Activated CD4-positive, alpha-beta T cell treated with anti-CD3 and anti-CD28 coated beads for 24 hours (primary cell): ENCODE measurements at regions not wholly inside any gene's neighbourhood (a gene's known extent, or its start where the extent isn't known, plus 50 kb on each side); places are given as distances from the start of the nearest gene placed in this dataset.

Source experiments
- DNase-seq, 2 donors: peaks; one replicate each; pipeline ENCODE4 v3.0.0-alpha.2; 2020; ENCODE audit warnings: low read depth in 2 of 2

DNA sequence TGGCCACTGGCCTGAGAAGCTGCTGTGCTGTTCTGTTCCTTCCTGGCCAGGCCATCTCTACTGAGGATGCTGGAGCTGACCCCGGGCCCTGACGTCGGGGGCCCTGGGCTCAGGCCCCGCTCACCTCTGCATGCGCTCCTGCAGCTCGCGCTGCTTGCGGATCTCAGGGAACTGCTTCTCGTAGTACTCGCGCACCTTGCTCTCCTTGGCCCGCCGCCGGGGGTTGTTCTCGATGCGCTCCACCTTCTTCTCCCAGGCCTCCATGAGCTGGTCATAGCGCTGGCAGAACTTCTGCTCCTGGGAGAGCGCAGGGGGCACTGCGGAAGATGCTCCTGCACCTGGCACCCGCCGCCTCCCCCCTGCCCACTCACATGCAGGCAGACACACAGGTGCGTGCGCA is 135.6 kb downstream of the RFLNA start:
- no peak for DNase-seq

DNA sequence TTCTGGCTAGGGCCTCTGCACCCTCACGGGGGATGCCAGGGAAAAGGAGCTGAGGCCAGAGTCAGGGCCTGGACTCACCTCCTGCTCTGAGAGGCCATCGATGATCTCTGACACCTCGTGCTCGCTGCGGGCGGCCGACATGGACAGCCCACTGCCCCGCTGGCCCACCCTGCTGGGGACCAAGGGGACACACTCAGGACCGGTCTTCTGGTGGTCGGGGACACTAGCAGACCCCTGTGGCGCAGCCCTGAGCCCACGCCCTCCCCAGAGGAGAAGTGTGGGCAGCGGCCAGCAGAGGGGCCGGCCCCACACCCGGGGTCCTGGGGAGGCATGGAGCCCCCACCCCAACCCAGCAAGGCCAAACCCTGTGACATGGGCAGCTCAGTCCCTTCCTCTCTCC is 134.6 kb downstream of the RFLNA start:
- DNase-seq = no peak

DNA sequence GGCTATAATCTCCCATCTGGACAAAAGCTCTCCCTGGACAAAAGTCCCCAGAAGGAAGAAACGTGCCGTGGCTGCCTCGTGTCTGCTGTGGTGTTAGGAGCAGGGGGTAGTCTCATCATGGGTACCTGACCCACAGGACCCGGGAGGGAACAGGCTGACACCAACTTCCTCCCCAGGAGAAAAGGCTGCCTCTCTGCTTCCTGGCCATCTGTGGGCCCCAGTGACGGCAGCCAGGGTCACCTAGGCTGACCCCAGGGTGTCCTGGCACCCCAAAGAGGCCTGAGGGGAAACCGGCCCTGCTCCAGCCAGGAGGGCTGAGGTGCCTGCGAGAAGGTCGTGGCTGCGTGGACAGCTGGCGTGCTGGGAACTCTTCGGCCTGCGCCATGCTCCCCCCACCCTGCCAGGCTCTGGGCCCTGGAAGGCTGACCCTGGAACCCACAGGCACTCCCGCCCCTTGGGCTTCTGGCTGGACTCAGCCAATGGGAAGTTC is 133.9 kb downstream of the RFLNA start:
- DNase-seq = no peak

DNA sequence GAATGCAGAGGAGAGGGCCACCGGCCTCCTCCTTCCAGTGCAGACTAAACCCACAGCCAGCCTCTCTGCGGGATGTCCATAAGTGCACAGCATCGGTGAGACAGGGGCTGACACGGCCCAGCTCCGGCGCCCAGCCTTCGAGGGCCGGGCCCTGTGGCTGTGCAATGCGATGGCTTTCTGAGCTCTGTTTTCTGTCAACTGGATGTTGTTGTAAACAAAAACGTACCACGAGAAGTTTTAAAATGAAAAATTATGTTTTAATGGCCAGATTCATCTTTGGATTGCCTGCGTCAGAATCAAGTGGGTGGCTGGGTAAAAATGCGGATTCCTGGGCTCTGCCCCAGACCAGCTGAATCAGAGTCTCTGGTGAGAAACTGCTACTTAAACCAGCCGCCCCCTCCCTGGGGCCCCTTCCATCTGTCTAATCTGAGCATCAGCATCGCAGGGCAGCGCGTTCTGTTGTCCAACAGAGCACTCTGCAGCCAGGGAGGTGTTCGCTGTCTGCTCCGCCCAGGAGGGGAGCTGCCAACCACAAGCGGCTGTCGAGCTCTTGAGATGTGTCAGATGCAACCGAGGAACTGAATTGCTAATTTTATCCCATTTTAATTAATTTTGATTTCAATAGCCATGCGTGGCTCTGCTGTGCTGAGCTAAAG is 133.4 kb downstream of the RFLNA start:
- no peak for DNase-seq

DNA sequence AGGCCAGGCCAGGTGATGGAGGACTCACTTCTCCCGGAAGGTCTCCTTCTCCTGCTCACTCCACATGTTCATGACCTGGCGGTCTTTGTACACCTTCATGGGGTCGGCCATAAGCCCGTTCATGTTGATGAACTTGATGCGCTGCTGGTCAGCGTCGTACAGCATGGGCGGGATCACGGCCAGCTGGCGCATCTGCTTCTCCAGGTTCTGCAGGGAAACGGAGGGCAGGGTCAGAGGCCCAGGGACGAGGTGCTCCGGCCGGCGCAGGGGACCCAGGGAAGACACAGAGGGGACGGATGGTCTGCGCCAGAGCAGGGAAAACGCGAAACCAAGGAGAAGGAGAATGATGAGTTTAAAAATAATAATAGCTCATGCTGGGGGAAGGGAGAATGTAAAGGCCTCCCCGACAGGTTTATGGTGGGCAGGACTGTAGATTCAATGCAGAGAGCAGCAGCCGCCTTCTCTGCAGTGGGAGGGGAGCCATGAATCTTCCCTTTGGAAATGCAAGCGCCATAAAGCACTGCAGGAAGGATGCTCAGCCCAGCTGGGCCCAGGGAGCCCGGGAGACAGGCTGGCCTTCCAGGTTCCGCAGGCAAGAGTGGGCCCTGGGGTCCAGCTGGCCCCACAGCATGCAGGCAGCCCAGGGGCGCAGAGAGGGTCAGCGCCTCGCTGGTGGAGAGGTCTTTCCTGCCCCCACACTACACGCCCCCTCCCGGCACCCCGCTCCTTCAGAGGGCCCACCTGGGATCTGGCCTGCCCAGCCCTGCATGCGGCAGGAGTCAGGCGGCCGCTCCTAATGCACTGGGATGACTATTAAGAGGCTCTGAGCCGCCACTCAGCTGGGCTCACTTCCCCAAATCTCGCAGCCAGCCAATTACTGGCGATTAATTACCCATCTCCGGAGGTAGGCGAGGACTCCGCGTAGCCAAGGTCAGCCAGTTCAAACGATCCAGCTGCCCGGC is 132.0 kb downstream of the RFLNA start:
- DNase-seq = no peak

DNA sequence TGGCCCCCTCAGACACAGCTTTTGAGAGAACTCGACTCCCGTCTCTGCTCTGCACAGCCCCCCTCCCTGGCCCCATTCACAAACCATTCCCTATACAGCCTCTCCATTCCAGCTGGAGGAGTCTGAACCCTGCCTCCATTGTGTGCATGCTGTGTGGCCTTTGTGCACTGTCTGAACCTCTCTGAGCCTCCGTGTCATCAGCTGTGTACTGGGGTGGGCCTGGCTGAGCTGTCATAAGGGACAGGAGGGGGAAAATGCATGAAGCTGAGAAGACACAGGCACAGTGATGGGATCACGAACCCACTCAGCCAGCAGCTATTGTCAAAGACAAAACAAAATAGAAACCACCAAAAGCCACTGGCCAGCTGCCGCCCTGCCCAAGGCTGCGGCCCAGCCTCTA is 130.8 kb downstream of the RFLNA start:
- DNase-seq = no peak

DNA sequence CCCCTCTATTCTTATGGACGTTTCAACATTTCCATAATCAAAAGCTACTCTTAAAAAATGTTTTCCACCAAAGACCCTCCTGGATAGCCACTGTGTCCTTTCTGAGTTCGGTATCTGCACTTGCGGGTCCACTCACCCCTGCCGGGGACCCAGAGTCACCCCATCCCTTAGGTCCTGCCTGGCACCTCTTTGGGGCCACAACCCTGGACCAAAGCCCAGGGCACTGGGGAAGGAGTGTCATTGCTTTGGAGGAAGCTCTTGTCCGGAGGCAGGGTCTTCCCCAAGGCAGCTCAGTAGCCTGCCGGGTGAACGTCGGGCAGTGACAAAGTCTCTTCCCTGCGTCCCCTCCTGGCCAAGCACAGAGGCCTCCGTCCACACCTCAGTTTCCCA is 129.6 kb downstream of the RFLNA start:
- no peak for DNase-seq

DNA sequence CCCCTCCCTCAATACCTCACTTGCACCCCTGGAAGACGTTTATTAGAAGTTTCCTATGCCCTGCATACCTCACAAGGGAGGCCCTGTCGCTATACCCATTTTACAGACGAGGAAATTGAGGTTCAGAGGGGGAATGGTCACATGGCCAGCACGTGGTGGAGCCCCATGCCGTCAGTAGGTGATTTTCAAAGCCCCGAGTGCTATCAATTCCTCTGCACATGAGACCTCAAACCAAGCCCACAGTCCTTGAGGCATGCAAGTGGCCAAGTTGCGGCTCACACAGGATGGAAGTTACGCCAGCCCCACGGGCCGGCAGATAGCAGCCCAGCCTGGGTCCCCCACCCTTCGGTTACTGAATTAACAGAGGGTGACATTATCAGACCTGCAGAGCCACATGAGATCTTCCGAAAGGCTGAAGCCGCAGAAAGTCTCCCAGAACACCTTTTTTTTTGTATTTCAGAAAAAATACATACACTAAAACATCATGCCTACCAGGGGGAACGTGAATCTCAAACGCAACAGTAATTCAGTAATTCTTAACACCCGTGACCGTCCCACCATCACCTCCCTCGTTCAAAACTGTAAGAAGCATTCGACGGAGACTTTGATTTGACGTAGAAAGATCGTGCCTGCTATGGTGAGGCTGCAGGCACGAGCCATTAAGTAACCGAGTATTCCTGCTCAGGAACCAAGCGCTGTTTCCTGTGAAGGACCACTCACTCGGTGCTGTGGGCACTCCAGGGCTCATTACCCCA is 129.0 kb downstream of the RFLNA start:
- DNase-seq = no peak

DNA sequence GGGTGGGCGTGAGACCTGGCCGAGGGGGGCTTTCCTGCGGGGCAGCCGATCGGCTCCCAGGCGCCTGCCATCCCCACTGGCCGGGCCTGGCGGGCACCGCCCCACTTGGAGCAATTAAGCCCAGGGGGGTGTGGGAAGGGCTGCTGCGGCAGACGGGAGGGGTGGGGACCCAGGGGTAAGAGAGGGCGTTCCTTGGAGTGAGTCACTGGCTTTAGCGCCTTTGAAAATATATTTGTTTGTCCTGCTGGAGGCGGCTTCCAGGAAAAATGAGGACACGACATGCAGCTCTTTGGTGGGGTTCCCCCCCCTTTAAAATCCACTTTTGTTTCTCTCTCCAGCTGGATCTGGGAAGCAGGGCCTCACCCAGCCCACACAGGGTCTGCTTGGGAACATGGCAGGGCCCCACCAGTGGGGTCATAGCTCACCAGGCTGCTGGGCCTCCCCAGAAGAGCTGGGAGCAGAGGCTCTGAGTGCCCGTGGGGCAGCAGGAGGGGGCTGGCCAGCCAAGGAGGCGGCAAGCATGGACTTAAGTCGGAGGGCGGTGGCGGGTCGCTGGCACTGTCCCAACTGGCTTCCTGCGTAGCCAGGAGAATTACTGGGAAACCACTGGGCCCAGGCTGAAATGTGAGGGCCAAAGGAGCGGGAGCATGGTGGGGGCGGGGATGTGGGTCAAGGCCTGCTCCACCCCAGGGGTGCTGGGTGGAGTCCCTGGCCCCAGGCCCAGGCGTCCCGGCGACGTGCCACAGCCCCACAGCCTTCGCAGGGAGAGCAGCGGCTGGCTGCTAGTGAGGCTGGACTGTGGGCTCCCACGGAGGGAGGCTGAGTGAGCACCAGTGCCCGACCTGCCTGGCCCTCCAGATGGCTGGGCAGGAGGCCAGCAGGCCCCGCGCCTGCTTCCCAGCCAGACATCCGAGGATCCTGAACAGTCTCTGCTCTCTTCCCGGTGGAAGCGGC is 128.0 kb downstream of the RFLNA start:
- no peak for DNase-seq

DNA sequence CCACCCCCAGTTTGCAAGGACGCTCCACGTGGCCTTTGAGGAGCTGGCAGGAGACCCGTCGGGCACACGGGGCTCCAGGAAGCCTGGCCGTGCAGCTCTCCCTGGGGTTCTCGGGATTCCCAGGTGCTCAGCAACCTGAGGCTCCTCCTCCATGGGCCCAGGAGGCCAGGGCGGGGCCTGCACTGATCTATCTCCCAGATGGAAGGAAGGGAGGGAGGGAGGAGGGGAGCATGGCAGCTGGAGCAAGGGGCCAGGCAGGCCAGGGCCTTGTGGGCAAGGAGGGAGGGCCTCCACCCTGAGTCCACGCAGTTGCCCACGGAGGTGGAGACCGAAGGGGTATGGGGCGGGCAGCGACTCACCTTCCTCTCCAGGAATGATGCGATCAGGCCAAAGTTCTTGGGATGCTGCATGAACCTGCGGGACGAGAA is 127.3 kb downstream of the RFLNA start:
- no peak for DNase-seq

DNA sequence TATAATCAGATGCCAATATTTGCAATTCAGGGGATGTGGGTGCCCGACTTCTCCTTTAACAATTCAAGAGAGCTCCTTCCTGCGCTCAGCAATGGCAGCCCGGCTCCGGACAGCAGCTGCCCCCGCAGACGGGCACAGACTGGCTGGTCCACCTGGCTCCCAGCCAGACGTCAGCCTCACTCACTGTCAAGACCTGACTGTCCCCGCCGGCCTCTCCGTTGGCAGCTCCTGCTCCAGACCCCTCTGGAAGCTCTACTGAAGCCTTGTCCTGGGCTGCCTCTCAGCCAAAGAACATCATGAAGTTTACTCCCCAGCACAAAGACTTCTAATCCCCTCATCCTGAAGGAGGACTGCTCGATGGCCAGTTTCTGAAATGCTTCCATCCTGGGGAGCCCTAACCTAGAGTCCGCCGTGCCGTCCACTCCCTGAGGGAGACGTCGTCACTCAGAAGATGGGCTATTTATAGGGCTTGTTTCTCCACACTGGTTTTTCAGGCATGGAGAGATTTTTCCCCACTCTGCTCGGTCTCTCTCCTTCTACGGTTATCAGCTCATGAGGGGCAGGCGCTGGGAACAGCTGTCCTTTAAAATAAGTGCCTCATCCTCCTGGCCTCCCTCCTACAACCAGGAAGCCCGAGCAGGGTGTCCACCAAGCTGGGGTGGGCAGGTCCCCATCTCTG is 126.2 kb downstream of the RFLNA start:
- no peak for DNase-seq

DNA sequence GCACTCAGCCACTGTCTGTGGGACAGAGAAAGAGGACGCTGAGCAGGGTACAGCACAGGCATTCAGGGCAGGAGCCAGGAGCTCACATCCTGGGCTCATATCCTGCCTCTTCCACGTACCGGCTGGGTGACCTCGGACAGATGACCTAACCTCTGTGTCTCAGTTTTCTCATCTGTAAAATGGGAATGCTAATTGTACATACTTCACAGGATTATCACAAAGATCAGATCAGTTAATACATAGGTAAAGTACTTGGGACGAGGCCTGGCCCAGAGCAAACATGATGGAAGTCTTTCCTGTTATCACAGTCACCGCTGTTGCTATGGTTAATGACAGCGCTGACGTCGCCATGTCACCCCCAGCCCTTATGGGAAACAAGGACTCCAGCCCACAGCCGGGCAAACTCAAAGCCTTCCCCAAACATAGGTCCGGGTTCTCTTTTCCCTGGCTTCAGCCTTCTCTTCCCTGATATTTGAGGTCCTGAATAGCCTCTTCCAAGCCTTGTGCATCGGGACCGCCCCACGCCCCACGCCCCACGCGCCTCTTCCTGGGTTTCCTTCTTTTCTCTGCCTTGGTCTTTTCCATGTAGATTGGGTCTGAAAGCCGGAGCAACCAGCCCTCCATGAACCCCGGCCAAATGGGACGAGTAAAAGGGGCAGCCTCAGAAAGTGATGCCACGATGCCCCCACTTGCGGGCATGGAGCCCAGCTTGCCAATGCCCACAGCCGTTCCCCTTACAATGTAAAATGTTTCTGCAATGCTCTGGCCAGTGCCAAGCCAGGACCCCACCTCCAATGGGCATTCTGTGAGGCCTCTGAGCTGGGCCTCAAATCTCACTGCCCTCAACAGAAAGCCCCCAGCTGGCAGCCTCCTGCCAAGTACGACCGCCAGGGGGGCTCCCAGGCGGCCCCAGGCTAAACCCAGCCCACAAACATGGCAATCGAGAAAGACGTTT is 125.4 kb downstream of the RFLNA start:
- no peak for DNase-seq

DNA sequence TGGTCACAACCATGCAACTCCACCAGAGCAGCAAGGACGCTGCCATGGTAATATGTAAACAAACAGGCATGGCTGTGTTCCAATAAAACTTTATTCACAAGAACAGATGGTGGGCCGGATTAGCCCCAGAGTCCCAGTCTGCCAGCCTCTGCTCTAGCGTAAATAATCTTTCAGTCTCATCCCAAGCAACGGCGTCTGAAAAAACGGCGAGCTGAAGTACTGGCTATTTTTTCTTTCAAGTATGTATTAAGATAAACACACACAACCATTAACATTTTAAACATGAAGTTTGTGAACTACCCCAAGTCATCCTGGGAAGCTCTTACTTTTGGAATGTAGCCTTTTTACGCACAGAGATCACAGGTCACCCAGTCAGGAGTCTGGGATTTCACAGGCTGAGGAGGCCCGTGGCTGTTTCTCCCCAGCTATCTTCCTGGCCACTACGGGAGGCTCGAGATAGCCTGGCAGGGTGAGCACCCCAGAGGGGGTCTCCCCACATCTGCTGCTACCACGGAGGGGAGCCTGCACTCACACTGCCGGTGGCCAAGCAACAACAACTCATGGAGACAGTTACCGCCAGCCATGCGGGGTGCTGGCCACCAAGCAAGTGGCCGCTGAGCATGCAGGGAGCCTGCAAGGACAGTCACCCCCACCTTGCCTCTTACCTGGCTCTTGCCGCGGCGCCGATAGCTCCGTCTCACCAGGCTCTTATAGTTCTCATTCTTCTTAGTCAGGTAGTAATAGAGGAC is 124.6 kb downstream of the RFLNA start:
- no peak for DNase-seq

DNA sequence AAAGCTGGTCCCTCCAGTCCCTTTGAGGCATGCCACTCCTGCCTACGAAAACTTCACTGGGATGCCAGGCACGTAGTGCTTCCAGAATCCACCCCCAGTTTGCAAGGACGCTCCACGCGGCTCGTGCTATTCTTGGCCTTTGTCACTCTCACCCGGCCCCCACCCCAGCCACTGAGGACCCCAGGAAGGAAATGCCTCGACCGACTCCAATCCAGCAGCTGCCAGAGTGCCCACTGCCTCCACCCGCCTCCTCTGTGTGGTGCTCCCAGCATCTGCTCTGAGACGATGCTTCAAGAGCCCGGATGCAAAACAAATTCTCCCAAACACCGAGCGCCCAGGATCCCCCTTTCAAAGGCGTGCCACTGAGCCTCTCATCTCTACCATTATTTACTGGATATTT is 123.9 kb downstream of the RFLNA start:
- no peak for DNase-seq

DNA sequence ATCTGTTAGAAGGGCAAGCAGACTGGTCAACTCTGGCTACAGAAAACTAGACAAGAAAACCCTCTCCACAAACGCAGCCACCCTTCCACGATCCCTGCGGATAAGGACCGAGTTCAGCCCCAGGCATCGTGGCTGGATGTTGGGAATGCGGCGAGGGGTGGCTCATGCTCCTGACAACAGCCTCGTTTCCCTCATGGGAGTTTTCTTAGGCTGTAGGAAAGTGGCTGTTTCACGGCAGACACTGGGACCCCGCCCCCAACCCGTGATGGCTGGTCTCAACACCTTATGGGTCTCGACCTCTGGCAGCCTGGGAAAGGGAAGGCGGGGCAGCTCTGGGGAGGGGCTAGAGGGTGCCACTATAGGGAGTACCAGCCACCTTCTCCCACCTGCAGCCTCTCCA is 123.3 kb downstream of the RFLNA start:
- DNase-seq = no peak

DNA sequence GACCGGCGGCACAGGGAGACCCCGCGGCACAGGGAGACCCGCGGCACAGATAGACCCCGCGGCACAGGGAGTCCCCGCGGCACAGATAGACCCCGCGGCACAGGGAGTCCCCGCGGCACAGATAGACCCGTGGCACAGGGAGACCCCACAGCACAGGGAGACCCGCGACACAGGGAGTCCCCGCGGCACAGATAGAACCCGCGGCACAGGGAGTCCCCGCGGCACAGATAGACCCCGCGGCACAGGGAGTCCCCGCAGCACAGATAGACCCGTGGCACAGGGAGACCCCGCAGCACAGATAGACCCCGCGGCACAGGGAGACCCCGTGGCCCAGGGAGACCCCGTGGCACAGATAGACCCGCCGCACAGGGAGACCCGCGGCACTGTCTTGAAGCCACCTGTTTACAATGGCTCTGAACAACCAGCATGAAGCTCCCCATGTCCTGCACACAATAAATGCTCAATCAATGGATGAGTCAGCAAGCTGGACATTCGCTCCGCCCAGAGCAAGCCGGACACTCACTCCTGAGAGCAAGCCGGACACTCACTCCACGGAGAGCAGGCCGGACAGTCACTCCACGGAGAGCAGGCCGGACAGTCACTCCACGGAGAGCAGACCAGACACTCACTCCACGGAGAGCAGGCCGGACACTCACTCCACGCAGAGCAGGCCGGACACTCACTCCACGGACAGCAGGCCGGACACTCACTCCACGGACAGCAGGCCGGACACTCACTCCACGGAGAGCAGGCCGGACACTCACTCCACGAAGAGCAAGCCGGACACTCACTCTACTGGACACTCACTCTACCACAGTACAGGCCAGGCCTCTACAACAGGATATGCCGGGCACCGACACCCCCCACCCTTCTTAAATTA is 121.9 kb downstream of the RFLNA start:
- DNase-seq = no peak

DNA sequence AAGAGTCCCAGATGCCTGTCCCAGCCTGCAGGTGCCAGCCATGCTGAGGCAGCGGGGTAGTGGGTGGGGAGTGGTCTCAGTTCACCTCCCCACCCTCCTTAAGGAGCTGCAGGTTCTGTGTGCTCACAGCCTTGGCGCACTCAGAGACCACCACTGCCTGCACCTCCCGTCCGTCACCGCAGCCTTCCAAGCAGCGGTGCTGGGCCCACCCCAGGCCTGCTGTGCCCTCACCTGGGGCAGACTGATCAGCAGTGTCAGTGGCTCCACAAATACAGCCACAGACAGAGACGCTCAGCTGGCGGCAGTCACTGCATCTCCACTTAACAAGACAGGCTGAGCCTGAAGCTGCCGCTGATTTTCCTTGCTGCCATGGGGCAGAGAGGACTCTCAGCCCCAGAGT is 120.2 kb downstream of the RFLNA start:
- DNase-seq = no peak

DNA sequence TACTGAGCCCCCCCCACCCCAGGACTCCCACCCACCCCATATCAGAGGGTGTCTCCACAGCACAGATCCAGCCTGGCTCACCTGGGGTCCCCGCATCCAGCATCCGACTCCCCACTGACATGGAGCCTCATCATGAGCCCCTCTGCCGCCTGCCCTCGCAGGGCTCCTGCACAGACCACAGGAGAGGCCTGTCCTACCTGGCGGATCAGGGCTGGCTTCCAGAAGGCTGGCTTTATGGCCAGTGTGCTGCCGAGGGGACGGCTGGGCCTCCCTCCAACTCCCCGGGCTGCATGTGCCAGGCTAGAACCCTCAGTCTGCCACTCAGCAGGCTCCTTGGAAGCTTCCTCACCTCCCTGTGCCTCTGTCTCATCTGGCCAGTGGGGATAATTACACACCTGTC is 119.0 kb downstream of the RFLNA start:
- DNase-seq = no peak
